MV-4-11 (cell line): ENCODE measurements at regions not wholly inside any gene's neighbourhood (a gene's known extent, or its start where the extent isn't known, plus 50 kb on each side); places are given as distances from the start of the nearest gene placed in this dataset.
"Not testable (repeated sequence)": the region's sequence is repeated elsewhere in the genome, so short reads cannot be mapped to it uniquely, and the experiment has no call there.

Experiments used
- DNase-seq: peaks from one replicate; lab custom pipeline; 2025; lab: John Stamatoyannopoulos, UW

- peak; percentile 49 for DNase-seq
Measured at GRCh38 chr5:120088412-120088811, 375.7 kb upstream of the PRR16 start.

GRCh38 chr5:120088836-120089235, 375.3 kb upstream of the PRR16 start:
- DNase-seq = no peak

- DNase-seq = no peak
Measured at GRCh38 chr5:120091376-120091948, 372.6 kb upstream of the PRR16 start.

DNA sequence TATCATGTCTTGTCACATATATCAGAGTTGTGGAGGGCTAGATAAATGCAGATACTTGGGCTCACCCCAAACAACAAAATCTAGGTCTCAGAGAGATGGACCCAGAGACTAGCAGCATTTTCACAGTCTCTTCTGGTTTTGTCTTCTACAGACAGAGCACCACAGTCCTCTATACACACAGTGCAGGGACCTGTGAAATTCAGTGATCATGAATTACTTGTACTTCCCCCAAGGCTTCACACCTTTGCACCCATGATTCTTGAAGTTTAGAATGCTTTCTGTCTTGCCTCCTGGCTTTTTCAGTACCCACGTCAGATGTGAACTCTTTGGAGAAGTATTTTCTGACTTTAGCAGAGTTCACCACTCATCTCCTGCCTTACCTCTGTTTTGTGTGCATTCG, 371.5 kb upstream of the PRR16 start:
- DNase-seq = no peak

DNA sequence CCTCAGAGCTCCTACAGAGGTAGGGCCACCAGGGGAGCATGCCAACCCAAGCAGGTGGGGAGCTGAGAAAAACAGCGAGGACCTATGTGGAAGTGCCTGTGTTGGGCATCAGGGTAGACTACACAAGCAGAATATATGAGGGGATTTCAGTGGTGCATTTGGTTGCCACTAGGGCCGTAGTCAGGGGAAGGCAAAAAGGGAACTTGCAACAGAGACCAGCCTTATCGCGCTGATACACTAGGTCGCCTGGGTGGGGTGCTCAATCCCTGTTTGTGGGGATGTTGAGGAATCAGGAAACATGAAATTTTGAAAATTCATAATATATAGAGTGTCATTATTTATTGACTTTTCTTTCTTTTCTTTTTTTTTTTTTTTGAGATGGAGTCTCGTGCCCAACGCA, 370.9 kb upstream of the PRR16 start:
- DNase-seq = peak; percentile 70

DNA sequence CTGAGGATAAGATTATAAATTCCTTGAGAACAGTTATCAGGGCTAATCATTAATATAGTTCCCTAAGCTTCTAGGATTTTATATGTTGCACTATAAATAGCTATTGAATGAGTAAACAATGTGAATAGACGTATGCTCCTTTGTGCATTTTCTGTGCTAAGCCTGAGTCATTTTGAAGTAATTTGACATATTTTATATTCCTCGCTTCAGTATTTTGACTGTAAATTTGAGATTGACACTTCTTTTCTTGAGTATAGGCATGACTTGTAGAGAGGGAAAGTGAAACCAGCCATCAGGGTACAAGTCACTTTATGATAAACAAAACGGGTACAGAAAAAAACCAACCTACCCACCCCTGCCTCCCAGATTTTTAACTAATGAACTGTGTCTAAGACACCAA, 367.7 kb upstream of the PRR16 start:
- no peak for DNase-seq

DNA sequence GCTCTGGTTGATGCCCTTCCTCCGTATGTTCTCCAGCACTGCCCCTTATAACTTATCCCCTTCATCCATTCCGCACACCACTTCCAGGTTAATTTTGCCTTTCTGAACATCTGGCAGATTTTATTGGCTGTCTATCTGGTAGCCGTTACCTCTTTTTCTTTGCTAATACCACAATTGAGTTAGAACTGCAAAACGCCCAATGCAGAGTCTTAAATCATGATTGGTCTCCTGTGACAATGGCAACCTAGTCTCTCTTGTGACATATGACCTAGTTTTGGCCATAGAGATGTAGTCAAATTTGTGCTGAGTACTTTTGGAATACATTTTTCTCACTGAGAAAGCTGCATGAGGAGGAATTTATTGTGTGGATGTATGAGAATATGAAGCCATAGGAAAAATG, 365.7 kb upstream of the PRR16 start:
- DNase-seq = no peak

- DNase-seq = no peak
Measured at GRCh38 chr5:120098902-120099535, 365.1 kb upstream of the PRR16 start.

DNA sequence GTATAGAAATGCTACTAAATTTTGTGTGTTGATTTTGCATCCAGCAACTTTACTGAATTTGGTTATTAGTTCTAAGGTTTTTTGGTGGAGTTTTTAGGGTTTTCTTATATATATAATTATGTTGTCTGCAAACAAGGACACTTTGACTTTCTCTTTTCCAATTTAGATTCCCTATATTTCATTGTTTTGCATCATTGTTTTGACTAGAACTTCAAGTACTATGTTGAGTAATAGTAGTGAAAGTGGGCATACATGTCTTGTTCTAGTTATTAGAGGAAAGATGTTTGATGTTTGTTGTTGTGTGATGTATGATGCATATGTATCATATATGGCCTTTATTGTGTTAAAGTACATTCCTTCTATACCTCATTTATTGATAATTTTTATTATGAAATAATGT, 362.3 kb upstream of the PRR16 start:
- no peak for DNase-seq

- DNase-seq = no peak
Measured at GRCh38 chr5:120103495-120103894, 360.6 kb upstream of the PRR16 start.

- no peak for DNase-seq
Measured at GRCh38 chr5:120106912-120107525, 357.1 kb upstream of the PRR16 start.

DNA sequence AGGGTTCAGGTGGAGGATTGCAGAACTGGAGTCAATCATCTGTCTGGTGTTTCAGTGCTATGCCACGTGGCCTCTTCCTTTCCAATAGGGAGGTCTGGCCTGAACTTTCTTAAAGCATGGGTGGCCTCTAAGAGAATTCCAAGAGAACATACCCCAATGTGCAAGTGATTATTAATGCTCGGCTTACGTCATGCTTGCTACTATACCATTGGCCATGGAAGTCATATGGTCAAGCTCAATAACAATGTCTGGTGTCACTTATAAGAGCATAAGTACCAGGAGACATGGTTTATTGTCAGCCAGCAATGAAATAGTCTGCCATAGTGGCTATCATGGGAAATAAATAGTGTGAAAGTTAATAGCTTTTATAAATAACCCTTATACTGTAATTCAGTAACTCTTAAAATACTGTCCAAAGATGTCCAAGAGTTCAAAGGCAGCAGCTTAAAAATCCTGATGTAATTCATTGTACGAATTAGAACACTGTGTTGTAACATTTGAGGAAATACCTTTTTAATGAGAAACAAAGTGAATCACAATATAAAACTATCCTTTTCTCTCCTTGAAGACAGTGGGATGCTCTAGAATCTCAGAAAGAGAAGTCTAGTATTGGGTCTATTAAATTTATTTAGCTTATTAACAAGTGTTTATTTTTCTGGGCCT, 355.4 kb upstream of the PRR16 start:
- no peak for DNase-seq

- DNase-seq = no peak
Measured at GRCh38 chr5:120122703-120123102, 341.4 kb upstream of the PRR16 start.

DNA sequence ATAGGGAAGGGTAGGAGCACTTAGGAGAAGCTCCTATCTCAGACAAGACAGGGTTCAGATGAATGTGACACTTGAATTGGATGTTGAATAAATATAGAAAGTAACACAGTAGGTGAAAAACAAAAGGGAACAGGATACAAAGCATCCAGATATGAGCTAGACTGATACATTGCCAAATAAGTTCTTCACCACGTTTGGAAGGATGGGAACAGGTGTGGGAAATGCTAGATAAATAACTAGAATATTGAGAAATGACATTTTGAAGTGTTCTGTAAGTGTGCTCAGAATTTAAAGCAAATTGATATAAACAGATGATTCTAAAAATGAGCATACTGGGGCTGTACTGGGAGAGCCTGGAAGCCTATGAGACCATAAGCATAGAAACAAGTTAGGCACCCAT, 340.1 kb upstream of the PRR16 start:
- DNase-seq = no peak

DNA sequence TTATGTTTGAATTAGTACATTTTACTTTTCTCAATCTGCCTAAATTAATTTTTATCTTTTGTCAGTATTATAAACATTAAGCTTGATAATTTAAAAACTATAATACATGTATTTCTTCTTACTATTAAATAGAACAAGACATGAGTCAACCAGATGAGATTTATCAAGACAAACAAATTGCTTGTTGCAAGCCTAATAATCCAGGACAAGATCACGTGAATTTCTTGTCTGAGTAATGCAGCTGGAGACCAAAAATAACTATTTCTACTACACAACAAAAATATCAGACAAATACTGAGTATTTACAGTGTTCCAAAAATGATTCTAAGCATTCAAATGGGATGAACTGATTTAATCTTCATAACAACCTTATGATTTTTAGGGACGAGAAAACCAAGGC, 339.1 kb upstream of the PRR16 start:
- no peak for DNase-seq

- not testable (repeated sequence) for DNase-seq
Measured at GRCh38 chr5:120132347-120132746, 331.8 kb upstream of the PRR16 start.

DNA sequence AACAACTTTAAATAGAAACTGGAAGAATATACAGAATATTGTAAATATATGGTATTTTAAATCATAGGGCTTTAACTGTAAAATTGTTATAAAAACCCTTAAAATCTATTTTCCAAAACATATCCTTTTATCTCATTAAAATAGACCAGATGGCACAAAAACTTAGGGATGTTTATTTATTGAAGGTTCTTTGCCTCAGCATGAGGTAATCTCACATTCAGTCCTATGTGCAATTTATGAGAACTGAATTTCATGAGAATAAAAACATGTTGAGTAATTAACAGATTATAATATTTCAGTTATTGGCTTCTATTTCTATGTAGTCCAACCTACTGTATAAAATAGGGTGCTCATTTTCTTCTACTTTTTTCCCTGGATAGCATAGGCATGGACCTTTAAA, 329.2 kb upstream of the PRR16 start:
- DNase-seq = no peak

DNA sequence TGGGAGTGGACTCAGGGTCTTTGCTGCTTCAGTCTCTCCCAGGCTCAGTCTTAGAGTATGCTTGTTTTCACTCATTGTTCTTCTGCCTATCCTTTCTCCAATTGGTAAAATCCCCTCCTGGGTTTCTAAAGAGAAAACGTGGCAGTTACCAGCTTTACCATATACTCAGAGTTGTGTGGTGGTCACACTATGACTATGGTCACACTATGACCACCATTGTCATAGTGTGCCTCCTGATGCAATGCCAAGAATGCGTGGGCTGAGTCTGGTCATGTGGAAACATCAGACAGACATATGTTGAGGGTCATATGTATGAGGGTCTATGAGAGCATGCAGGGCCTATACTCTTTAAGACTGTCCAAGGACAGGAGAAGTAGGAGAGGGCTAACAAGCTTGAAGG, 326.5 kb upstream of the PRR16 start:
- no peak for DNase-seq

- peak; percentile 95 for DNase-seq
Measured at GRCh38 chr5:120139039-120139438, 325.1 kb upstream of the PRR16 start.

GRCh38 chr5:120140501-120140900, 323.6 kb upstream of the PRR16 start:
- peak; percentile 25 for DNase-seq

GRCh38 chr5:120141076-120141475, 323.0 kb upstream of the PRR16 start:
- DNase-seq = no peak

- no peak for DNase-seq
Measured at GRCh38 chr5:120146787-120147186, 317.3 kb upstream of the PRR16 start.

- not testable (repeated sequence) for DNase-seq
Measured at GRCh38 chr5:120147911-120148310, 316.2 kb upstream of the PRR16 start.
